H1 (cell line): ENCODE measurements at regions not wholly inside any gene's neighbourhood (a gene's known extent, or its start where the extent isn't known, plus 50 kb on each side); places are given as distances from the start of the nearest gene placed in this dataset.

Experiments
- CTCF ChIA-PET: fragments of 300-600 bp; sonication (Branson Sonifier 250); formaldehyde crosslinking; loops from one replicate; lab custom pipeline; 2021; ENCODE audit not compliant: partially characterized antibody; lab: Charles Lee
- POLR2A ChIA-PET: fragments of 300-600 bp; sonication (Branson Sonifier 250); formaldehyde crosslinking; loops from one replicate; lab custom pipeline; 2021; ENCODE audit warnings: inconsistent platforms; ENCODE audit not compliant: partially characterized antibody; lab: Charles Lee
- DNase-seq, 2 experiments: peaks; one replicate each; pipeline versions ENCODE4 v3.0.0 to v3.0.0-alpha.2; 2010 to 2022; ENCODE audit warnings: low spot score in 2 of 2, low read depth in 1 of 2, mixed read lengths in 1 of 2
- FAIRE-seq: peaks from 2 replicates; lab custom pipeline; 2011; peaks lifted over from hg19 to GRCh38; lab: Jason Lieb, UNC
- H2AFZ ChIP-seq: 2 replicates; pipeline ENCODE4 v1.8.1; 2012; ENCODE audit warnings: low read length, inconsistent platforms
- H2AK5ac ChIP-seq: 2 replicates; pipeline ENCODE4 v1.6.1; 2013; ENCODE audit warnings: low read depth, low read length
- H2BK120ac ChIP-seq: replicated peaks from 2 replicates; pipeline ENCODE3; 2013; ENCODE audit warnings: low read depth, low read length, inconsistent platforms
- H2BK12ac ChIP-seq: 2 replicates; pipeline ENCODE4 v1.6.1; 2013; ENCODE audit warnings: low read depth, low read length
- H2BK15ac ChIP-seq: 2 replicates; pipeline ENCODE4 v1.6.1; 2013; ENCODE audit warnings: low read length
- H2BK20ac ChIP-seq: 2 replicates; pipeline ENCODE4 v1.6.1; 2013; ENCODE audit warnings: low read length
- H2BK5ac ChIP-seq: 2 replicates; pipeline ENCODE4 v1.6.1; 2013; ENCODE audit warnings: low read depth, low read length
- H3K14ac ChIP-seq: 2 replicates; pipeline ENCODE4 v1.6.1; 2013; ENCODE audit warnings: inconsistent platforms; ENCODE audit not compliant: insufficient read length
- H3K18ac ChIP-seq: 2 replicates; pipeline ENCODE4 v1.6.1; 2013; ENCODE audit warnings: low read length; ENCODE audit errors: extremely low read depth
- H3K23ac ChIP-seq: 2 replicates; pipeline ENCODE4 v1.6.1; 2013; ENCODE audit warnings: inconsistent platforms; ENCODE audit not compliant: insufficient read length
- H3K23me2 ChIP-seq: 2 replicates; pipeline ENCODE4 v1.6.1; 2013; ENCODE audit warnings: low read depth, low read length
- H3K27ac ChIP-seq: 2 replicates; pipeline ENCODE4 v1.6.1; 2011; ENCODE audit warnings: low read depth, low read length, inconsistent platforms
- H3K27me3 ChIP-seq, 4 experiments: replicated peaks in 1 of 4; 1 replicate in 1 of 4; 2 replicates in 3 of 4; pipeline versions ENCODE4 v1.6.1 to v1.8.1; 2011 to 2013; ENCODE audit warnings: low read length in 3 of 4, mild to moderate bottlenecking in 3 of 4, inconsistent platforms in 2 of 4, mixed read lengths in 2 of 4, moderate library complexity in 1 of 4; ENCODE audit not compliant: control insufficient read depth in 3 of 4, insufficient read depth in 3 of 4; ENCODE audit errors: extremely low read depth in 1 of 4
- H3K36me3 ChIP-seq, 4 experiments: 2 replicates each; pipeline versions ENCODE4 v1.6.1 to v1.8.1; 2011 to 2013; ENCODE audit warnings: mild to moderate bottlenecking in 4 of 4, low read length in 3 of 4, moderate library complexity in 2 of 4, control low read depth in 1 of 4, inconsistent platforms in 1 of 4; ENCODE audit not compliant: insufficient read depth in 4 of 4, control insufficient read depth in 2 of 4
- H3K4ac ChIP-seq: replicated peaks from 2 replicates; pipeline ENCODE3; 2013; ENCODE audit warnings: low read length, low read depth, mixed read lengths, inconsistent platforms; ENCODE audit not compliant: insufficient read length
- H3K4me1 ChIP-seq, 4 experiments: replicated peaks in 1 of 4; 1 replicate in 1 of 4; 2 replicates in 3 of 4; pipeline versions ENCODE4 v1.6.1 to v1.8.1; 2011 to 2013; ENCODE audit warnings: low read length in 3 of 4, inconsistent platforms in 2 of 4, mixed read lengths in 1 of 4; ENCODE audit not compliant: insufficient read depth in 4 of 4, control insufficient read depth in 3 of 4
- H3K4me2 ChIP-seq, 2 experiments: 2 replicates each; pipeline versions ENCODE4 v1.6.1 to v1.8.1; 2011 to 2013; ENCODE audit warnings: low read depth in 2 of 2, low read length in 2 of 2, control low read depth in 1 of 2, inconsistent platforms in 1 of 2, mild to moderate bottlenecking in 1 of 2; ENCODE audit not compliant: insufficient read depth in 1 of 2
- H3K4me3 ChIP-seq, 4 experiments: fragments of 200-600, 300-600 bp in 1 of 4; sonication (generic), shearing (Covaris generic), sonication (Bioruptor Twin) in 1 of 4; 2 replicates each; pipeline versions ENCODE4 v1.5.1 to v1.8.1; 2011 to 2016; ENCODE audit warnings: low read length in 4 of 4, low read depth in 3 of 4, control low read depth in 2 of 4, inconsistent platforms in 2 of 4, mild to moderate bottlenecking in 2 of 4, mixed read lengths in 1 of 4, moderate library complexity in 1 of 4; ENCODE audit not compliant: insufficient read depth in 2 of 4; ENCODE audit errors: extremely low read depth in 1 of 4
- H3K56ac ChIP-seq: replicated peaks from 2 replicates; pipeline ENCODE3; 2013; ENCODE audit warnings: low read depth, mild to moderate bottlenecking, mixed read lengths, low read length, inconsistent platforms; ENCODE audit not compliant: insufficient read length
- H3K79me1 ChIP-seq: 2 replicates; pipeline ENCODE4 v1.6.1; 2013; ENCODE audit warnings: low read depth, low read length, control low read depth
- H3K79me2 ChIP-seq, 2 experiments: 2 replicates each; pipeline versions ENCODE4 v1.6.1 to v1.8.1; 2012 to 2013; ENCODE audit warnings: low read length in 2 of 2, mild to moderate bottlenecking in 2 of 2, inconsistent platforms in 1 of 2; ENCODE audit not compliant: insufficient read depth in 2 of 2, control insufficient read depth in 1 of 2
- H3K9ac ChIP-seq, 4 experiments: replicated peaks in 1 of 4; 1 replicate in 1 of 4; 2 replicates in 3 of 4; pipeline versions ENCODE4 v1.6.1 to v1.8.1; 2011 to 2013; ENCODE audit warnings: low read depth in 3 of 4, low read length in 3 of 4, control low read depth in 2 of 4, mild to moderate bottlenecking in 2 of 4, moderate library complexity in 2 of 4, inconsistent platforms in 1 of 4; ENCODE audit errors: extremely low read depth in 1 of 4
- H3K9me3 ChIP-seq, 2 experiments: 2 replicates each; pipeline versions ENCODE4 v1.6.1 to v1.8.1; 2012 to 2013; ENCODE audit warnings: mild to moderate bottlenecking in 2 of 2, moderate library complexity in 2 of 2, control low read depth in 1 of 2, inconsistent platforms in 1 of 2, low read depth in 1 of 2, low read length in 1 of 2, mixed read lengths in 1 of 2; ENCODE audit not compliant: insufficient read depth in 2 of 2
- H4K20me1 ChIP-seq, 2 experiments: replicated peaks in 1 of 2; 2 replicates each; pipeline versions ENCODE3 to v1.8.1; 2011 to 2013; ENCODE audit warnings: inconsistent platforms in 2 of 2, low read length in 2 of 2, mild to moderate bottlenecking in 1 of 2; ENCODE audit not compliant: insufficient read depth in 2 of 2, control insufficient read depth in 1 of 2
- H4K5ac ChIP-seq: 2 replicates; pipeline ENCODE4 v1.6.1; 2013; ENCODE audit warnings: low read length, low read depth, mixed read lengths, inconsistent platforms; ENCODE audit not compliant: insufficient read length
- H4K8ac ChIP-seq: 2 replicates; pipeline ENCODE4 v1.8.0; 2013; ENCODE audit warnings: mild to moderate bottlenecking, moderate library complexity, low read length, inconsistent platforms; ENCODE audit not compliant: insufficient read depth; ENCODE audit errors: extremely low read depth
- H4K91ac ChIP-seq: replicated peaks from 2 replicates; pipeline ENCODE3; 2013; ENCODE audit warnings: low read length, mixed read lengths, inconsistent platforms; ENCODE audit not compliant: insufficient read length
- BCL11A ChIP-seq, 2 experiments: IDR thresholded peaks; one replicate each; pipeline ENCODE4 v1.6.1; 2011; ENCODE audit warnings: low read depth in 2 of 2, low read length in 2 of 2, mild to moderate bottlenecking in 2 of 2
- CREB1 ChIP-seq: IDR thresholded peaks from 2 replicates; pipeline ENCODE4 v1.6.1; 2012; ENCODE audit warnings: inconsistent platforms
- FOSL1 ChIP-seq: IDR thresholded peaks from 2 replicates; pipeline ENCODE4 v1.6.1; 2011; ENCODE audit warnings: mild to moderate bottlenecking, low read depth, low read length, moderate library complexity; ENCODE audit not compliant: insufficient read depth
- HDAC2 ChIP-seq, 2 experiments: fragments of 300-600 bp in 1 of 2; sonication (generic) in 1 of 2; IDR thresholded peaks; 2 replicates each; pipeline ENCODE4 v1.6.1; 2011 to 2012; ENCODE audit warnings: low read depth in 2 of 2, low read length in 2 of 2, mild to moderate bottlenecking in 2 of 2, moderate library complexity in 2 of 2, borderline replicate concordance in 1 of 2, inconsistent platforms in 1 of 2
- JUN ChIP-seq: IDR thresholded peaks from 2 replicates; pipeline ENCODE4 v1.6.1; 2011; ENCODE audit warnings: low read depth, mild to moderate bottlenecking, improper control_type of control experiment, low read length
- PHF8 ChIP-seq: fragments of 200-600 bp; sonication (generic); conservative IDR thresholded peaks from 2 replicates; pipeline ENCODE4 v1.7.1; 2012; ENCODE audit warnings: low read depth, mild to moderate bottlenecking, inconsistent platforms, low read length, moderate library complexity
- SP4 ChIP-seq: IDR thresholded peaks from 2 replicates; pipeline ENCODE4 v1.6.1; 2012; ENCODE audit warnings: low read length, inconsistent platforms
- SRF ChIP-seq: IDR thresholded peaks from 2 replicates; pipeline ENCODE4 v1.6.1; 2011; ENCODE audit warnings: mild to moderate bottlenecking, low read depth, low read length, moderate library complexity
- TAF7 ChIP-seq: optimal IDR thresholded peaks from 2 replicates; pipeline ENCODE3; 2011; ENCODE audit warnings: low read depth, mild to moderate bottlenecking, inconsistent platforms, low read length, moderate library complexity, borderline replicate concordance
- TCF12 ChIP-seq: IDR thresholded peaks from 2 replicates; pipeline ENCODE4 v1.6.1; 2011; ENCODE audit warnings: low read depth, mild to moderate bottlenecking, low read length
- USF2 ChIP-seq: IDR thresholded peaks from 2 replicates; pipeline ENCODE4 v1.6.1; 2011; ENCODE audit warnings: low read length, improper control_type of control experiment
- YY1 ChIP-seq: IDR thresholded peaks from 2 replicates; pipeline ENCODE4 v1.6.1; 2011; ENCODE audit warnings: low read depth, mild to moderate bottlenecking, low read length
- ZNF274 ChIP-seq: IDR thresholded peaks from 2 replicates; pipeline ENCODE4 v1.7.0; 2012; ENCODE audit warnings: low read length, borderline replicate concordance; ENCODE audit errors: extremely low read depth
- WGBS, 2 experiments: shearing (Covaris generic) in 1 of 2; methylation state at CpG; one replicate each; pipeline versions ENCODE4 v1.1.6 to v1.1.7; 2013 to 2015; ENCODE audit warnings: low lambda C conversion rate in 2 of 2, mixed read lengths in 2 of 2, inconsistent platforms in 1 of 2, low coverage in 1 of 2, missing lambda C conversion rate in 1 of 2; ENCODE audit not compliant: insufficient replicate concordance in 2 of 2, insufficient coverage in 1 of 2, insufficient read length in 1 of 2; ENCODE audit errors: extremely low coverage in 1 of 2, missing lambda C conversion rate in 1 of 2; 5-methylcytosine and 5-hydroxymethylcytosine counted together

GRCh38 chr2:19209575-19210341 is 148.7 kb downstream of the OSR1 start:
- Histone ChIP-seq H3K4me1 (no peaks in the 10 kb centered on the region), H3K79me1 (no peaks in the 10 kb centered on the region), H2BK120ac (no peak overlapping the region), H2AFZ (no peak overlapping the region), H3K4me2 (no peak overlapping the region), H3K56ac (no peak overlapping the region), H3K23ac (no peak overlapping the region), H3K23me2 (no peaks in the 10 kb centered on the region), H2BK20ac (no peak overlapping the region), H3K4ac (no peak overlapping the region), H3K18ac (no peak overlapping the region), H3K14ac (no peak overlapping the region), H2BK15ac (no peak overlapping the region), H4K20me1 (no peaks in the 10 kb centered on the region), H3K9me3 (no peaks in the 10 kb centered on the region), H3K27me3 (no peaks in the 10 kb centered on the region), H2BK12ac (no peak overlapping the region), H3K4me3 (no peak overlapping the region), H2AK5ac (no peak overlapping the region), H2BK5ac (no peak overlapping the region), H3K9ac (no peak overlapping the region), H3K79me2 (no peaks in the 10 kb centered on the region), H3K27ac (no peak overlapping the region), H4K5ac (no peak overlapping the region), H4K8ac (no peak overlapping the region), H4K91ac (no peak overlapping the region), H3K36me3 (no peaks in the 10 kb centered on the region)
- POLR2A ChIA-PET: no interaction called here
- DNase-seq (no peak), FAIRE-seq (no peak)
- 92% methylated on average over 6 of the region's 7 CpGs; no CpG with 5 or more reads in 1 of the 2 experiments for WGBS, 2 experiments
- CTCF ChIA-PET: interaction anchor here (0.9 to 1.5 kb wide), 4 partner anchors 21 to 689 kb away, joined by 3 to 5 read pairs (median 4); no protein-coding TSS in a partner anchor
- TF ChIP-seq PHF8 (no peak), BCL11A (IDR thresholded peaks at IDR 0.05; ENCODE audit: low read depth in 2 of 2, low read length in 2 of 2) (no peak), SRF (no peak), CREB1 (no peak), YY1 (no peak), JUN (no peak), FOSL1 (no peak), USF2 (no peak), HDAC2 (IDR thresholded peaks at IDR 0.05; ENCODE audit: borderline replicate concordance in 1 of 2, low read depth in 2 of 2, low read length in 2 of 2) (no peak), ZNF274 (no peak), SP4 (no peak), TAF7 (no peak), TCF12 (no peak)
